Prostate gland (tissue), 2 donors: ENCODE measurements at regions not wholly inside any gene's neighbourhood (a gene's known extent, or its start where the extent isn't known, plus 50 kb on each side); places are given as distances from the start of the nearest gene placed in this dataset.

ENCODE experiments used
- POLR2A ChIP-seq: fragments of 450-650 bp; IDR thresholded peaks from one replicate; pipeline ENCODE4 v1.6.1; 2016; ENCODE audit warnings: antibody characterized with exemption, mild to moderate bottlenecking
- POLR2AphosphoS5 ChIP-seq: sonication (generic); formaldehyde crosslinking; IDR thresholded peaks from one replicate; pipeline ENCODE4 v1.6.1; 2017; ENCODE audit warnings: antibody characterized with exemption
- TF ChIP-seq, protein P1 (sequence below), 4 experiments: fragments of 200-600 bp in 2 of 4; fragments of 450-650 bp in 2 of 4; sonication (generic) in 2 of 4; IDR thresholded peaks; 1 replicate in 3 of 4; 2 replicates in 1 of 4; pipeline ENCODE4 v1.5.1; 2016 to 2019; ENCODE audit warnings: antibody characterized with exemption in 4 of 4, mild to moderate bottlenecking in 2 of 4, moderate library complexity in 2 of 4

GRCh38 chr20:29419378-29419777 lies 1838.1 kb upstream of the DEFB115 start:
- TF ChIP-seq, protein P1, sequence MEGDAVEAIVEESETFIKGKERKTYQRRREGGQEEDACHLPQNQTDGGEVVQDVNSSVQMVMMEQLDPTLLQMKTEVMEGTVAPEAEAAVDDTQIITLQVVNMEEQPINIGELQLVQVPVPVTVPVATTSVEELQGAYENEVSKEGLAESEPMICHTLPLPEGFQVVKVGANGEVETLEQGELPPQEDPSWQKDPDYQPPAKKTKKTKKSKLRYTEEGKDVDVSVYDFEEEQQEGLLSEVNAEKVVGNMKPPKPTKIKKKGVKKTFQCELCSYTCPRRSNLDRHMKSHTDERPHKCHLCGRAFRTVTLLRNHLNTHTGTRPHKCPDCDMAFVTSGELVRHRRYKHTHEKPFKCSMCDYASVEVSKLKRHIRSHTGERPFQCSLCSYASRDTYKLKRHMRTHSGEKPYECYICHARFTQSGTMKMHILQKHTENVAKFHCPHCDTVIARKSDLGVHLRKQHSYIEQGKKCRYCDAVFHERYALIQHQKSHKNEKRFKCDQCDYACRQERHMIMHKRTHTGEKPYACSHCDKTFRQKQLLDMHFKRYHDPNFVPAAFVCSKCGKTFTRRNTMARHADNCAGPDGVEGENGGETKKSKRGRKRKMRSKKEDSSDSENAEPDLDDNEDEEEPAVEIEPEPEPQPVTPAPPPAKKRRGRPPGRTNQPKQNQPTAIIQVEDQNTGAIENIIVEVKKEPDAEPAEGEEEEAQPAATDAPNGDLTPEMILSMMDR (IDR thresholded peaks at IDR 0.05) = no peak
- TF ChIP-seq POLR2AphosphoS5 = no peak
- TF ChIP-seq POLR2A = no peak
